ENCODE measurements at regions not wholly inside any gene's neighbourhood (a gene's known extent, or its start where the extent isn't known, plus 50 kb on each side); places are given as distances from the start of the nearest gene placed in this dataset.
"Not testable (repeated sequence)": the region's sequence is repeated elsewhere in the genome, so short reads cannot be mapped to it uniquely, and the experiment has no call there.

DNA sequence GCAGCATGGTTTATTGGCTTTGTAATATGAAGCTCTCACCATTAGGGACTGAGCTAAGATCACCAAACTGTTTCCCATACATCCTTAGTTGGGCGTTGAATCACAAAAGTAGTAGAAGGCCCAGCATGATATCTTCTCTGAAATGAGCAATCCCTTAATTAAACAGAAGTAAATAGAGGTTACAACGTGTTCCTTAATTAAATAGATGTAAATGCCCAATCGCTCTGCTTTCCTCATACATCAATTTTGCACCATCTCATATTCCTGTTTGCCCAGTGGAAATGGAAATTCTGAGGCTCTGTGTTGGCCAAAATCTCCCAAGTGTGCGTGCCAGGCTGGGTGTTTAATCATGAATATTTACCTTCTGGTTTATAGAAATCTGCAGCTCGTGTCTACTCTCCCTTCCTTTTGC, 107.4 kb upstream of the FOXB1 start:
- no peak for DNase-seq

DNA sequence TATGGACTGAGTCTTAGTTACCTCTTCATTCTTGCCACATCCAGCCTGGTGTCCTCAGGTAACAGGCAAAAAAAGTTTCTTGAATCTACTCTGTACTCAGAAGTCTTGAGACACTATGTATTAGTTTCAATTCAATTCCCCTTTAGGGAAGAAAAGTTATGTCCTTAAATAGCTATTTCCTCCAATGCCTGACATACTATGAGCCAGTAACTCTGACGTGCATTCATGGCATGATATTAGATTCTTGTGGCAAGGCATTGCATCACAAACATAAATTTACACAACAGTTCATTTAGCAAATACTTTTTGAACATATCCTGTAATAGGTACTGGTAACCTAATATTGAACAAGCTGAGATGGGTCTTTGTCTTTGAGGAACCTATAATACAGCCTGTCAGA, 109.3 kb upstream of the FOXB1 start:
- no peak for DNase-seq

- no peak for DNase-seq
Observed at GRCh38 chr15:59892985-59893384, 111.1 kb upstream of the FOXB1 start.

DNA sequence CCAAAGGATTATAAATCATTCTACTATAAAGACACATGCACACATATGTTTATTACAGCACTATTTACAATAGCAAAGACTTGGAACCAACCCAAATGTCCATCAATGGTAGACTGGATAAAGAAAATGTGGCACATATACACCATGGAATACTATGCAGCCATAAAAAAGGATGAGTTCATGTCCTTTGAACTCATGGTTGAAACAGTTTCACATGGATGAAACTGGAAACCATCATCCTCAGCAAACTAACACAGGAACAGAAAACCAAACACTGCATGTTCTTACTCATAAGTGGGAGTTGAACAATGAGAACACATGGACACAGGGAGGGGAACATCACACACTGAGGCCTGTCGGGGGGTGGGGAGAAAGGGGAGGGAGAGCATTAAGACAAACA, 116.2 kb upstream of the FOXB1 start:
- not testable (repeated sequence) for DNase-seq

DNA sequence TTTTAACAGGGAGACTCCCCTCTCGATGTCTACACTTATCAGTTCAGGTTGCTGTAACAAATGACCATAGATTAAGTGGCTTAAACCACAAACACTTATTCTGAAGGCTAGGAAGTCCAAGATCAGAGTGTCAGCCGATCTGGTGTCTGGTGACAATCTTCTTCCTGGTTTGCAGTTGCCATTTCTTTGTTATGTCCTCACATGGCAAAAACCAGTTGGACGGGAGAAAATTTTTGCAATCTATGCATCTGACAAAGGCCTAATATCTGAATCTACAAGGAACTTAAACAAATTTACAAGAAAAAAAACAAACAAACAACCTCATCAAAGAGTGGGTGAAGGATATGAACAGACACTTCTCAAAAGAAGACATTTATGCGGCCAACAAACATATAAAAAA, 116.9 kb upstream of the FOXB1 start:
- no peak for DNase-seq

DNA sequence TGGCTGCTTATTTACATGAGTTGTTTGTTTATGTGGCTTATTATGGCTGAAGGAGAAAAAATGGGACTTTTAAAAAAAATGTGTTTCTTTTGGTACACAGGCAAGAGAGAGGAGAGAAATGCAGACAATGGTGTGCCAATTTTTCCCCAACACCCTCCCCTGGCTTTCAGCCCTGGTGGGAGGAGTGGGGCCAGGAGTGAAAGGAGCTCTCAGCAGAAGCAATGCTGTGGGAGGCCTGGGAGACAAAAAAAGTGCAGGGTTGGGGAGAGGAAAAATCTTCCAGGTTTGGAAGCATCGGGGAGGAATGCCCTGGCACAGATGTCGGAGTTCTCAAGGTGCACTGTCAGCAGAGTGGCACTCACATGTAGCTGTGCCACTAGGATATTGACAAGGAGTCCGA, 117.7 kb upstream of the FOXB1 start:
- DNase-seq: peak in 6 of 56 donors; percentile 1 to 25 (median 2)

DNA sequence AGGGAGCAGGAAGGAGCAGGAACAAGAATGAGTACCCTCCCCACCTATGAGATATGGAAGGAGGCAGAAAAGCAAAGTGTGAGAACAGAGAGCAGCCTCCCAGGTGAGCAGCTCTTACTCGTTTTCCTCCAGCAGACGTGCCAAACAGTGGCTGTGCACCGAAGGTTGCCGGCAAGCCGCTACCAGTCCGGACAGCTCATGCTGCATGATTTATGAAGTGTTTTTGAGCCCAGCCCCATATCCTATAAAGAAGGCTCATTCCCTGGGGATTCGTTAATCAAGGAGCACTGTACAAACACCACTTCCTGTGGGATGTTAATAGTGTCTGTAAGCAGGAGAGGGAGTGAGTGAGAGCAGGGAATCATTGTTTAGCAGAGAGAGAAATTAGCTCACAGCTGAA, 118.3 kb upstream of the FOXB1 start:
- DNase-seq: peak in 8 of 56 donors; percentile 0 to 3 (median 2)

DNA sequence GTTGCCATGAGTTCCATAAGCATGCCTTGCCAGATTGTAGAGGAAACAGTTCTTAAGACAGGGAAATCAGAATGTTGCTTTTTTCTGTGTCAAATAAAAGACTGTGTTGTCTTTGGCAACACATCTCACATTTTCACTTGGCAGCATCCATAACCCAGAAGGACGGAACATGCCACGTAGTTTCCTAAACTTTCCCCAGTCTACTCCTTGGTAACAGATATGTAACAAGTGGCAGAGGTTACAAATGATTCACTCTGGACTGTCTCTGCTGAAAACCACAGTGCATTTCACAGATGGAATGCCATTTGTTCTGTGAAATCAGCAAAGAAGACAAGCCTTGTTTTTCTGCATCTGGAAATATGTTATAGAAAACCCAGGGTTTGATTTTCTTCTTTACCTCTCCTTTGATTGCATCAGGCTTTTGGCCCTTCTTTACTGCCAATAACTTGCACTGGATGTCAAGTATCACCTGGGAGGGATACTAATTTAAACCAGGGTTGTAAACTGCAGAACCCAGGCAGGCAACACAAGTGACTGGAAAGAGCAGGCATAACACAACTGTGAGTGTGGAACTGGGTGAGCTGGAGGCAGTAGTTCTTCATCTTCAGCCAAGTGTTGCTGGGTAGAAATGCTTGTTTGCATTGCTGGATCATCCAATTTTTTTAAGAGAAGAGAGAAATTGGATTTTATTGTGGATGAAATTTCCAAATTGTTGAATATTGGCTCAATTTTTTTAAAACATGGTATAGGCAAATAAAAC, 124.4 kb upstream of the FOXB1 start:
- no peak for DNase-seq

DNA sequence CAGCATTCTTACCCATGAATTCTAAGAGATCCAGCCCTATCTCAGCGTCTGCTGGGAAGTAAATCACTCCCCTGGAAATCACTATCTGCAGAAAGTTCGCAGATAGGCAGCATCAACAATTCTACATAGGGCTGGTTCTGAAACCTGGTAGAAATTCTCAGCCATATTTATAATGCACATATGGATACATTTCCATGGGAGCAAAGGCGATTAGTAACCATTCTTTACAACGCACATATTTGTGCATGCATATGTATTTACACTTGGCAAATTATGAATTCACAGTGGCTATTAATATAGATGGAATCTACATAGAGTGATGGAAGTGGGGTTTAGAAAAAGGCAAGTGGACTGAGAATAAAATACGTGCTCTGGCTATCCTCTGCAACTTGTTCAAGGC, 128.0 kb upstream of the FOXB1 start:
- no peak for DNase-seq

DNA sequence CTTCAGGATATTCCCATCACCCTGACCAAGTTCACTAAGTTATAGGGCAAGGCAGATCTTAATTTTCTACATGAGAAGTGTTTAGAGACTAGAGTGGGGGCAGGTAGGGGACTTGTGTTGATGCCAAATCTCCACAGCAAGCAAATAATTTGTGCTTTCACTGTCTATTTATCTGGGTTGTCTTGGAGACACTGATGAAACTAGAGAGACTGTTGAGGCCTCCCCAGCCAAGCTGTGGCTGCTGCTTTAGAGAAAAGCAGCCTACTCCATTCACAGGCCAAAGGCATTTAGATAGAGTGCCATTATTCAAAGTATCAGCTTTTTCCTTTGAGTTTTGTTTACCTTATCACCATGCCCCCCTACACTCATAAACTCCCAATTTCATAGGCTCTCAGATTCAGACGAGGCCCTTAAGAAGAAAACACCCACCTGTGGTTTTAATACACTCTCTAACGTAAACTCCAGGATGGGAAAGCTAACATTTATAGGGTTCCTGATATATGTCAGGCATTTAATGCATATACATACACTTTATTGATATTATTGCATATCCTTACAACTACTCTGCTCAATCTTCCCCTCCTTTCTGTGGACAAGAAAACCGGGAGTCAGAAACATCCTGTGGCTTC, 130.4 kb upstream of the FOXB1 start:
- no peak for DNase-seq

- DNase-seq: no peak
Observed at GRCh38 chr15:59867086-59867855, 136.8 kb upstream of the FOXB1 start.

DNA sequence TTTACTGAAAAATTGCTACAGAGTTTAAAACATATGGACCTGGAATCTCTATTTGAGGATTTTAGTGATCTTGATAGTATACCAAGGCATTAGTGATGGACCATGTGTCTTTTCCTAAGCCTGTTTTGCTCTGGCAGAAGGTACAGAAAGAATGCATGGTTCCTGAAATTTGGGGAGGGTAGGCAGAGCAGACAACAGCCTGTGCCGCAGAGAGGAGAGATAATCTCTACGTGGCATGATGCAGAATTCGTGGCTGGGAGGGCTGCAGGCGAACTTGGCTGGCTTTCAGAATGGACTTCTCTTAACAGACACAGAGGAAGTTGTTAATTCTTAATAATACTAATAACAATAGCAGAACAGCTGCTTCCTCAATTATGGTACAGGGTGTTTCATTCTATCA, 137.5 kb upstream of the FOXB1 start:
- no peak for DNase-seq

- no peak for DNase-seq
Observed at GRCh38 chr15:59862191-59863155, 141.6 kb upstream of the FOXB1 start.

- DNase-seq: no peak
Observed at GRCh38 chr15:59847968-59848367, 156.1 kb upstream of the FOXB1 start.

GRCh38 chr15:59845942-59846499, 156.9 kb upstream of the BNIP2 start:
- DNase-seq: no peak

- no peak for DNase-seq
Observed at GRCh38 chr15:59843609-59844008, 154.5 kb upstream of the BNIP2 start.

DNA sequence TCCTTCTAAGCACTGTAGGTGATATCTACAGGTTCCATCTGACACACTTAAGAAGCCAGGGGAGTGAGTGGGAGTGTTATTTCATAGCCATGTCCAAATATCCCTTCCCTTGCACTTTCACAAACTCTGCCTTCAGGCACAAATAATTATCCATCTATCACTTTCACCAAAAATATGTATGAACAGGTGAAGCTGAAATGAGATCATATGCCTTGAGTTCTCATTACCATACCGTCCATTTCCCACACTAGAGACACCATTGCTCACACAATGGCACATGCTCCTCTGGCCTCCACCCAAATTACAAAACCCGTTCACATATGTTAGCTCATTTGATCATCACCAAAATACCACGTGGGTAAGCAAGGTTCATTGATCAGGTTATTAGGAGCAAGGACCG, 151.9 kb upstream of the BNIP2 start:
- no peak for DNase-seq

- DNase-seq: no peak
Observed at GRCh38 chr15:59839906-59840305, 150.8 kb upstream of the BNIP2 start.

DNA sequence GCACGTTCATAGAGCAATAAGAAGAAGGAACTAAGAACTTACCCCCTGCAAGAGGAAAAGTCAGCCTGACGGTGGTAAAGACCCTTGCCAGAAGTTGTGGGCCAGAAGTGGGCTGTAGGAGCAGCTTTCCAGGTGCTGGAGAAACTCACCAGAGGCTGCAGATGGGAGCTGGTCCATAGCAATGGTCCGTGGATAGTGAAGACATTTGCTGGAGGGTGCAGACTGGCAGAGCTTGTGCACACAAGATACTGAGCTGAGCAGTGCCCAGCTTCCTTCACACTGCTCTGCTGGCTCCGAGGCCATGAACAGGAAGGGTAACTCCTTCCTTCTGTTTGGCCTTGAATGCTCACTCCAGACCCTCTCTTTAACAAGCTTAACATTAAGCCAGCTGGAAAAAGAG, 149.8 kb upstream of the BNIP2 start:
- no peak for DNase-seq

- no peak for DNase-seq
Observed at GRCh38 chr15:59835776-59836175, 146.7 kb upstream of the BNIP2 start.

DNA sequence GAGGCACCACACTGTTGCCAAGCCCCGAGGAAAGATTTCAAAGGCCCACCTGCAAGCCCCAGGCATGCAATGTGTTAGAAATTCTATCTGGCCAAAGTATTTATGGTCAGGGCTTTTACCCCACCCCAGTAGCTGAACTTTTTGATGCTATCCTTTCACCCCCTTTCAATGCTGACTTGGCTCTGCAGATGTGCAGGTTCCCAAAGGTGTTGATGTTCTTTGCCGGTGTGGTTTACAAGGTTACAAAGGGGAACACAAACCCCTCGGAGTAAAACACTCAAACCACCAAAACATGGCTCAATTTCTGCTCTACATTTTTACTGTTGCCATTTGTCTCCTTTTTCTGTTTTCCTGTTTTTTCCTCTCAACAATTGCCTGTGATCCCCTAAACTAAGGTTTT, 145.4 kb upstream of the BNIP2 start:
- no peak for DNase-seq

All from nucleus accumbens (tissue), 56 donors.